ENCODE measurements at regions not wholly inside any gene's neighbourhood (a gene's known extent, or its start where the extent isn't known, plus 50 kb on each side); places are given as distances from the start of the nearest gene placed in this dataset.

- Mint-ChIP-seq H3K4me3 (no peak overlapping the region), H3K27ac (no peak overlapping the region), H3K36me3 (no peaks in the 10 kb centered on the region), H3K9me3 (peaks cover 0 to 18% (median 8%) of the 10 kb centered on the region in 8 donors), H3K4me1 (peaks cover 0 to 1% (median 0%) of the 10 kb centered on the region in 4 donors), H3K27me3 (peaks cover 22 to 27% of the 10 kb centered on the region in 2 donors)
- Histone ChIP-seq H3K4me3 (ENCODE audit: low read length in 2 of 2) (no peak overlapping the region), H3K9me3 (ENCODE audit: control insufficient read depth in 1 of 2, low read length in 2 of 2) (no peaks in the 10 kb centered on the region), H3K36me3 (ENCODE audit: insufficient read depth, low read length) (no peaks in the 10 kb centered on the region), H3K4me1 (ENCODE audit: insufficient read depth, low read length) (no peaks in the 10 kb centered on the region), H3K27ac (ENCODE audit: low read depth, low read length) (no peak overlapping the region), H3K27me3 (ENCODE audit: insufficient read depth, low read length) (peaks cover 3% of the 10 kb centered on the region)
- intact Hi-C loops (cut with micrococcal nuclease) = no loop called here
- DNase-seq = no peak
- CTCF ChIA-PET (ENCODE audit: partially characterized antibody) = interaction anchor here (0.5 kb wide), 1 partner anchor 487 kb away, joined by 4 read pairs; no protein-coding TSS in a partner anchor
- POLR2A ChIA-PET (ENCODE audit: partially characterized antibody) = no interaction called here
Measured at GRCh38 chr19:5397804-5398692, 57.2 kb upstream of the ZNRF4 start.

- H3K27me3 ChIP-seq (ENCODE audit: insufficient read depth, low read length) = peaks cover under 1% of the 10 kb centered on the region
- ChIA-PET POLR2A (ENCODE audit: partially characterized antibody) (no interaction called here), CTCF (ENCODE audit: partially characterized antibody) (no interaction called here)
- intact Hi-C loops (cut with micrococcal nuclease) = no loop called here
- H3K27me3 Mint-ChIP-seq = peaks cover 18 to 23% of the 10 kb centered on the region in 2 donors
- H3K27ac Mint-ChIP-seq = no peak overlapping the region
- no peak for DNase-seq
- no peaks in the 10 kb centered on the region for H3K36me3 Mint-ChIP-seq
- no peaks in the 10 kb centered on the region for H3K36me3 ChIP-seq (ENCODE audit: insufficient read depth, low read length)
- no peaks in the 10 kb centered on the region for H3K4me1 ChIP-seq (ENCODE audit: insufficient read depth, low read length)
- no peaks in the 10 kb centered on the region for H3K9me3 ChIP-seq (ENCODE audit: control insufficient read depth in 1 of 2, low read length in 2 of 2)
- H3K27ac ChIP-seq (ENCODE audit: low read depth, low read length) = no peak overlapping the region
- H3K9me3 Mint-ChIP-seq = peaks cover 0 to 18% (median 7%) of the 10 kb centered on the region in 8 donors
- no peak overlapping the region for H3K4me3 Mint-ChIP-seq
- peaks cover 0 to 1% (median 0%) of the 10 kb centered on the region in 4 donors for H3K4me1 Mint-ChIP-seq
- H3K4me3 ChIP-seq (ENCODE audit: low read length in 2 of 2) = no peak overlapping the region
Measured at GRCh38 chr19:5398693-5399057, 56.5 kb upstream of the ZNRF4 start.

- H3K4me1 ChIP-seq (ENCODE audit: insufficient read depth, low read length) = no peaks in the 10 kb centered on the region
- H3K36me3 ChIP-seq (ENCODE audit: insufficient read depth, low read length) = no peaks in the 10 kb centered on the region
- peak overlapping the region in 1 of 7 donors; percentile 20 for H3K27ac Mint-ChIP-seq
- no peak overlapping the region for H3K4me3 ChIP-seq (ENCODE audit: low read length in 2 of 2)
- H3K4me1 Mint-ChIP-seq = no peaks in the 10 kb centered on the region
- peaks cover 4 to 27% (median 18%) of the 10 kb centered on the region in 8 donors for H3K9me3 Mint-ChIP-seq
- CTCF ChIA-PET (ENCODE audit: partially characterized antibody) = no interaction called here
- peak in 4 of 5 donors; percentile 14 to 43 (median 28) for DNase-seq
- H3K4me3 Mint-ChIP-seq = no peak overlapping the region
- no peak overlapping the region for H3K27ac ChIP-seq (ENCODE audit: low read depth, low read length)
- intact Hi-C loops (cut with micrococcal nuclease) = no loop called here
- H3K9me3 ChIP-seq (ENCODE audit: control insufficient read depth in 1 of 2, low read length in 2 of 2) = no peaks in the 10 kb centered on the region
- H3K27me3 ChIP-seq (ENCODE audit: insufficient read depth, low read length) = no peaks in the 10 kb centered on the region
- POLR2A ChIA-PET (ENCODE audit: partially characterized antibody) = no interaction called here
- peaks cover 7 to 11% of the 10 kb centered on the region in 2 donors for H3K27me3 Mint-ChIP-seq
- H3K36me3 Mint-ChIP-seq = peaks cover 0 to 3% of the 10 kb centered on the region in 2 donors
Measured at GRCh38 chr19:5403968-5404640, 51.1 kb upstream of the ZNRF4 start.

All from CD4-positive, alpha-beta memory T cell (primary cell).